SK-N-MC (cell line): ENCODE measurements at regions not wholly inside any gene's neighbourhood (a gene's known extent, or its start where the extent isn't known, plus 50 kb on each side); places are given as distances from the start of the nearest gene placed in this dataset.

Experiments used
- EZH2 ChIP-seq: fragments of 200-600 bp; sonication (generic); IDR thresholded peaks from one replicate; pipeline ENCODE4 v1.6.1; 2017; ENCODE audit warnings: antibody characterized with exemption
- FOXP2 ChIP-seq: optimal IDR thresholded peaks from 2 replicates; pipeline ENCODE3; 2011; ENCODE audit warnings: mild to moderate bottlenecking, moderate library complexity; ENCODE audit not compliant: insufficient read depth; ENCODE audit errors: extremely low read length, control extremely low read depth
- POLR2AphosphoS5 ChIP-seq: IDR thresholded peaks from 2 replicates; pipeline ENCODE4 v1.6.1; 2012; ENCODE audit warnings: mild to moderate bottlenecking, low read depth, low read length, borderline replicate concordance

GRCh38 chr11:82586581-82586980 is 147.1 kb downstream of the FAM181B start:
- TF ChIP-seq POLR2AphosphoS5 (no peak), EZH2 (no peak), FOXP2 (no peak)
